Karpas-422 (cell line): ENCODE measurements at regions not wholly inside any gene's neighbourhood (a gene's known extent, or its start where the extent isn't known, plus 50 kb on each side); places are given as distances from the start of the nearest gene placed in this dataset.

Source experiments
- DNase-seq: peaks from one replicate; pipeline ENCODE4 v3.0.0-alpha.2; 2015
- H2AFZ ChIP-seq: fragments of 200-600 bp; sonication (generic); 2 replicates; pipeline ENCODE4 v1.6.1; 2014; ENCODE audit warnings: antibody characterized with exemption, low read length, mixed read lengths
- H3K27ac ChIP-seq: fragments of 200-600 bp; sonication (generic); 2 replicates; pipeline ENCODE4 v1.5.1; 2014; ENCODE audit warnings: mild to moderate bottlenecking, low read length, moderate library complexity
- H3K27me3 ChIP-seq: fragments of 200-600 bp; sonication (generic); 2 replicates; pipeline ENCODE4 v1.6.1; 2014; ENCODE audit warnings: low read length, mixed read lengths
- H3K36me3 ChIP-seq: fragments of 200-600 bp; sonication (generic); 2 replicates; pipeline ENCODE4 v1.6.1; 2014; ENCODE audit warnings: low read length, mixed read lengths; ENCODE audit not compliant: insufficient read depth
- H3K4me1 ChIP-seq: fragments of 200-600 bp; sonication (generic); 2 replicates; pipeline ENCODE4 v1.6.1; 2014; ENCODE audit warnings: mild to moderate bottlenecking, low read length, mixed read lengths
- H3K4me2 ChIP-seq: fragments of 200-600 bp; sonication (generic); 2 replicates; pipeline ENCODE4 v1.6.1; 2014; ENCODE audit warnings: low read length, low read depth, mild to moderate bottlenecking; ENCODE audit not compliant: poor library complexity, severe bottlenecking
- H3K4me3 ChIP-seq: fragments of 200-600 bp; sonication (generic); 2 replicates; pipeline ENCODE4 v1.5.1; 2014; ENCODE audit warnings: mild to moderate bottlenecking, antibody characterized with exemption, low read length, mixed read lengths
- H3K79me2 ChIP-seq: fragments of 200-600 bp; sonication (generic); 2 replicates; pipeline ENCODE4 v1.6.1; 2014; ENCODE audit warnings: mild to moderate bottlenecking, low read length, mixed read lengths
- H3K9ac ChIP-seq: fragments of 200-600 bp; sonication (generic); 2 replicates; pipeline ENCODE4 v1.6.0; 2014; ENCODE audit warnings: low read length
- H3K9me2 ChIP-seq: fragments of 200-600 bp; sonication (generic), shearing (Covaris generic); replicated peaks from 2 replicates; pipeline ENCODE4 v1.6.0; 2014; ENCODE audit warnings: mild to moderate bottlenecking, low read length, moderate library complexity; ENCODE audit not compliant: insufficient read depth
- H3K9me3 ChIP-seq: fragments of 300-700, 200-600 bp; sonication (generic); 2 replicates; pipeline ENCODE4 v1.6.1; 2014; ENCODE audit warnings: low read length, mixed read lengths
- H4K20me1 ChIP-seq: fragments of 200-600 bp; sonication (generic); 2 replicates; pipeline ENCODE4 v1.6.1; 2014; ENCODE audit warnings: mild to moderate bottlenecking, antibody characterized with exemption, low read length, low read depth; ENCODE audit not compliant: insufficient read depth

- H3K9me2 ChIP-seq = no peaks in the 10 kb centered on the region
- no peak overlapping the region for H3K27ac ChIP-seq
- DNase-seq = peak; percentile 53
- H3K4me2 ChIP-seq = no peak overlapping the region
- H3K27me3 ChIP-seq = no peaks in the 10 kb centered on the region
- H4K20me1 ChIP-seq = no peaks in the 10 kb centered on the region
- no peak overlapping the region for H3K9ac ChIP-seq
- no peak overlapping the region for H3K4me3 ChIP-seq
- no peak overlapping the region for H2AFZ ChIP-seq
- no peaks in the 10 kb centered on the region for H3K79me2 ChIP-seq
- H3K4me1 ChIP-seq = peaks cover 10% of the 10 kb centered on the region
- H3K9me3 ChIP-seq = no peaks in the 10 kb centered on the region
- no peaks in the 10 kb centered on the region for H3K36me3 ChIP-seq
Observed at GRCh38 chr16:85498607-85499006, 114.5 kb upstream of the GSE1 start.

GRCh38 chr16:85500220-85500619, 112.9 kb upstream of the GSE1 start:
- no peak overlapping the region for H3K27ac ChIP-seq
- H3K27me3 ChIP-seq = no peaks in the 10 kb centered on the region
- no peaks in the 10 kb centered on the region for H3K36me3 ChIP-seq
- no peak overlapping the region for H3K4me3 ChIP-seq
- DNase-seq = no peak
- no peaks in the 10 kb centered on the region for H4K20me1 ChIP-seq
- H3K9ac ChIP-seq = no peak overlapping the region
- peaks cover 10% of the 10 kb centered on the region for H3K4me1 ChIP-seq
- no peaks in the 10 kb centered on the region for H3K79me2 ChIP-seq
- no peaks in the 10 kb centered on the region for H3K9me2 ChIP-seq
- H3K4me2 ChIP-seq = no peak overlapping the region
- no peak overlapping the region for H2AFZ ChIP-seq
- no peaks in the 10 kb centered on the region for H3K9me3 ChIP-seq

- Histone ChIP-seq H3K27me3 (no peaks in the 10 kb centered on the region), H3K9me2 (no peaks in the 10 kb centered on the region), H3K4me2 (no peak overlapping the region), H3K4me1 (peaks cover 10% of the 10 kb centered on the region), H3K9ac (no peak overlapping the region), H3K9me3 (no peaks in the 10 kb centered on the region), H3K79me2 (no peaks in the 10 kb centered on the region), H3K4me3 (no peak overlapping the region), H2AFZ (no peak overlapping the region), H4K20me1 (no peaks in the 10 kb centered on the region), H3K27ac (no peak overlapping the region), H3K36me3 (no peaks in the 10 kb centered on the region)
- DNase-seq = no peak
Observed at GRCh38 chr16:85501900-85502299, 111.2 kb upstream of the GSE1 start.

GRCh38 chr16:85502357-85502756, 110.8 kb upstream of the GSE1 start:
- Histone ChIP-seq H2AFZ (no peak overlapping the region), H3K9ac (no peak overlapping the region), H3K79me2 (no peaks in the 10 kb centered on the region), H3K27me3 (no peaks in the 10 kb centered on the region), H3K36me3 (no peaks in the 10 kb centered on the region), H3K4me2 (no peak overlapping the region), H3K9me3 (no peaks in the 10 kb centered on the region), H4K20me1 (no peaks in the 10 kb centered on the region), H3K4me3 (no peak overlapping the region), H3K9me2 (no peaks in the 10 kb centered on the region), H3K4me1 (peaks cover 10% of the 10 kb centered on the region), H3K27ac (no peak overlapping the region)
- DNase-seq = no peak

GRCh38 chr16:85503679-85504231, 109.4 kb upstream of the GSE1 start:
- H3K4me3 ChIP-seq = no peak overlapping the region
- H3K79me2 ChIP-seq = no peaks in the 10 kb centered on the region
- no peak overlapping the region for H2AFZ ChIP-seq
- no peaks in the 10 kb centered on the region for H4K20me1 ChIP-seq
- no peaks in the 10 kb centered on the region for H3K36me3 ChIP-seq
- peaks cover 3% of the 10 kb centered on the region for H3K4me1 ChIP-seq
- H3K27me3 ChIP-seq = no peaks in the 10 kb centered on the region
- no peak overlapping the region for H3K27ac ChIP-seq
- H3K4me2 ChIP-seq = no peak overlapping the region
- no peaks in the 10 kb centered on the region for H3K9me2 ChIP-seq
- H3K9me3 ChIP-seq = no peaks in the 10 kb centered on the region
- DNase-seq = no peak
- no peak overlapping the region for H3K9ac ChIP-seq

GRCh38 chr16:85504242-85504641, 108.9 kb upstream of the GSE1 start:
- H2AFZ ChIP-seq = no peak overlapping the region
- H3K27me3 ChIP-seq = no peaks in the 10 kb centered on the region
- no peaks in the 10 kb centered on the region for H3K4me1 ChIP-seq
- no peaks in the 10 kb centered on the region for H3K9me2 ChIP-seq
- H3K9ac ChIP-seq = no peak overlapping the region
- H3K79me2 ChIP-seq = no peaks in the 10 kb centered on the region
- no peaks in the 10 kb centered on the region for H4K20me1 ChIP-seq
- no peak for DNase-seq
- no peak overlapping the region for H3K4me2 ChIP-seq
- H3K27ac ChIP-seq = no peak overlapping the region
- H3K9me3 ChIP-seq = no peaks in the 10 kb centered on the region
- H3K4me3 ChIP-seq = no peak overlapping the region
- no peaks in the 10 kb centered on the region for H3K36me3 ChIP-seq

GRCh38 chr16:85505794-85506634, 107.1 kb upstream of the GSE1 start:
- DNase-seq = no peak
- H3K27ac ChIP-seq = no peak overlapping the region
- no peaks in the 10 kb centered on the region for H3K27me3 ChIP-seq
- H3K79me2 ChIP-seq = no peaks in the 10 kb centered on the region
- no peak overlapping the region for H2AFZ ChIP-seq
- no peaks in the 10 kb centered on the region for H3K9me3 ChIP-seq
- H3K4me3 ChIP-seq = no peak overlapping the region
- no peak overlapping the region for H3K9ac ChIP-seq
- H4K20me1 ChIP-seq = no peaks in the 10 kb centered on the region
- no peaks in the 10 kb centered on the region for H3K9me2 ChIP-seq
- H3K36me3 ChIP-seq = no peaks in the 10 kb centered on the region
- H3K4me2 ChIP-seq = no peak overlapping the region
- H3K4me1 ChIP-seq = no peaks in the 10 kb centered on the region

- no peaks in the 10 kb centered on the region for H3K9me3 ChIP-seq
- no peaks in the 10 kb centered on the region for H3K36me3 ChIP-seq
Observed at GRCh38 chr16:85506635-85506911, 106.5 kb upstream of the GSE1 start.

More at GRCh38 chr16:85506635-85506911, 106.5 kb upstream of the GSE1 start:
- no peak overlapping the region for H3K27ac ChIP-seq
- H2AFZ ChIP-seq = no peak overlapping the region
- H3K9ac ChIP-seq = no peak overlapping the region
- H3K4me3 ChIP-seq = no peak overlapping the region
- H3K79me2 ChIP-seq = no peaks in the 10 kb centered on the region
- H4K20me1 ChIP-seq = no peaks in the 10 kb centered on the region
- no peaks in the 10 kb centered on the region for H3K27me3 ChIP-seq
- no peak overlapping the region for H3K4me2 ChIP-seq
- H3K4me1 ChIP-seq = no peaks in the 10 kb centered on the region
- no peaks in the 10 kb centered on the region for H3K9me2 ChIP-seq
- no peak for DNase-seq
